GM23248 (cell line): ENCODE measurements at regions not wholly inside any gene's neighbourhood (a gene's known extent, or its start where the extent isn't known, plus 50 kb on each side); places are given as distances from the start of the nearest gene placed in this dataset.

ENCODE experiments used
- DNase-seq: peaks from one replicate; pipeline ENCODE4 v3.0.0-alpha.2; 2015
- H2AFZ ChIP-seq: fragments of 200-600 bp; sonication (generic); 2 replicates; pipeline ENCODE4 v1.6.1; 2016; ENCODE audit warnings: antibody characterized with exemption
- H3F3A ChIP-seq: fragments of 200-600 bp; sonication (generic); 2 replicates; pipeline ENCODE4 v1.6.1; 2016; ENCODE audit warnings: mild to moderate bottlenecking, antibody characterized with exemption, mixed run types; ENCODE audit not compliant: insufficient read depth
- H3K27ac ChIP-seq: fragments of 200-600 bp; sonication (generic); 2 replicates; pipeline ENCODE4 v1.5.1; 2016; ENCODE audit warnings: mild to moderate bottlenecking
- H3K27me3 ChIP-seq: fragments of 200-600 bp; sonication (generic); replicated peaks from 2 replicates; pipeline ENCODE4 v1.6.1; 2016; ENCODE audit warnings: mild to moderate bottlenecking; ENCODE audit not compliant: insufficient read depth
- H3K36me3 ChIP-seq: fragments of 200-600 bp; sonication (generic); 2 replicates; pipeline ENCODE4 v1.6.1; 2016; ENCODE audit warnings: low read depth, mild to moderate bottlenecking
- H3K4me1 ChIP-seq: fragments of 200-600 bp; sonication (generic); 2 replicates; pipeline ENCODE4 v1.6.1; 2016; ENCODE audit warnings: mild to moderate bottlenecking; ENCODE audit not compliant: insufficient read depth
- H3K4me2 ChIP-seq: fragments of 200-600 bp; sonication (generic); one replicate; pipeline ENCODE4 v1.6.1; 2016; ENCODE audit warnings: mild to moderate bottlenecking; ENCODE audit not compliant: unreplicated experiment
- H3K4me3 ChIP-seq: fragments of 200-600 bp; sonication (generic); 2 replicates; pipeline ENCODE4 v1.5.1; 2016; ENCODE audit warnings: mild to moderate bottlenecking
- H3K79me2 ChIP-seq: fragments of 200-600 bp; sonication (generic); 2 replicates; pipeline ENCODE4 v1.6.1; 2016; ENCODE audit warnings: mild to moderate bottlenecking; ENCODE audit not compliant: insufficient read depth
- H3K9ac ChIP-seq: fragments of 200-600 bp; sonication (generic); 2 replicates; pipeline ENCODE4 v1.6.1; 2016; ENCODE audit warnings: mild to moderate bottlenecking
- H3K9me2 ChIP-seq: fragments of 200-600 bp; sonication (generic); 2 replicates; pipeline ENCODE4 v1.6.1; 2016; ENCODE audit warnings: mixed run types, mild to moderate bottlenecking, moderate library complexity; ENCODE audit not compliant: insufficient read depth
- H3K9me3 ChIP-seq: fragments of 200-600 bp; sonication (generic); one replicate; pipeline ENCODE4 v1.6.1; 2017; ENCODE audit warnings: low read depth
- H4K20me1 ChIP-seq: fragments of 200-600 bp; sonication (generic); 2 replicates; pipeline ENCODE4 v1.6.0; 2016; ENCODE audit not compliant: insufficient read depth
- EZH2 ChIP-seq: fragments of 200-600 bp; sonication (generic); IDR thresholded peaks from 2 replicates; pipeline ENCODE4 v1.6.1; 2018; ENCODE audit warnings: antibody characterized with exemption, mild to moderate bottlenecking; ENCODE audit not compliant: insufficient read depth, poor library complexity, severe bottlenecking
- EZH2phosphoT487 ChIP-seq: fragments of 200-600 bp; sonication (generic); IDR thresholded peaks from 2 replicates; pipeline ENCODE4 v1.6.1; 2018; ENCODE audit warnings: antibody characterized with exemption, moderate library complexity, mild to moderate bottlenecking, low read depth; ENCODE audit not compliant: insufficient read depth
- WGBS, 2 experiments: methylation state at CpG; one replicate each; pipeline ENCODE4 v1.1.6; 2015 to 2017; ENCODE audit warnings: low lambda C conversion rate in 2 of 2, low coverage in 1 of 2; ENCODE audit errors: missing lambda C conversion rate in 2 of 2; 5-methylcytosine and 5-hydroxymethylcytosine counted together
- in situ Hi-C: fragments of 300-500 bp; cut with MboI; formaldehyde crosslinking; loops from 2 replicates; pipeline ENCODE4 v1.15.0; 2020

- in situ Hi-C loops = loop anchor here (5.0 to 25.0 kb wide), 2 partner anchors 150 to 925 kb away; partner anchors contain the start of gene KLF4
- H3K9me3 ChIP-seq = no peaks in the 10 kb centered on the region
- peak overlapping the region; percentile 100 for H3K4me2 ChIP-seq
- H3K4me3 ChIP-seq = peak overlapping the region; percentile 89
- H3K36me3 ChIP-seq = no peaks in the 10 kb centered on the region
- H3K27me3 ChIP-seq = no peaks in the 10 kb centered on the region
- no peaks in the 10 kb centered on the region for H4K20me1 ChIP-seq
- peaks cover 38% of the 10 kb centered on the region for H3K4me1 ChIP-seq
- peak; percentile 98 for DNase-seq
- H3K9ac ChIP-seq = peak overlapping the region; percentile 99
- peaks cover 40% of the 10 kb centered on the region for H3F3A ChIP-seq
- no peaks in the 10 kb centered on the region for H3K79me2 ChIP-seq
- H2AFZ ChIP-seq = peak overlapping the region; percentile 59; the same call in 1 of the 2 replicates
- WGBS, 2 experiments = 2 to 4% methylated on average over 56 to 59 of the region's 67 CpGs
- TF ChIP-seq EZH2 (no peak), EZH2phosphoT487 (no peak)
- peak overlapping the region; percentile 99 for H3K27ac ChIP-seq
- no peaks in the 10 kb centered on the region for H3K9me2 ChIP-seq
These were observed 148.2 kb upstream of the KLF4 start for GRCh38 chr9:107637421-107638420.

GRCh38 chr9:107636571-107637381, 147.2 kb upstream of the KLF4 start:
- in situ Hi-C loops = loop anchor here (5.0 to 25.0 kb wide), 2 partner anchors 149 to 926 kb away; partner anchors contain the start of gene KLF4
- Histone ChIP-seq H3K9me3 (no peaks in the 10 kb centered on the region), H3K27me3 (no peaks in the 10 kb centered on the region), H3K79me2 (no peaks in the 10 kb centered on the region), H3K9me2 (no peaks in the 10 kb centered on the region), H3K4me3 (peak overlapping the region; percentile 89), H2AFZ (0 out of 2 replicates have a peak overlapping the region, but pooled peaks have one; percentile 59), H3K36me3 (no peaks in the 10 kb centered on the region), H3K4me1 (peaks cover 38% of the 10 kb centered on the region), H3K27ac (peak overlapping the region; percentile 99), H3K4me2 (peak overlapping the region; percentile 51), H4K20me1 (no peaks in the 10 kb centered on the region), H3K9ac (peak overlapping the region; percentile 99), H3F3A (peaks cover 40% of the 10 kb centered on the region)
- TF ChIP-seq EZH2phosphoT487 (no peak), EZH2 (no peak)
- 58 to 61% methylated on average over 5 of the region's 5 CpGs for WGBS, 2 experiments
- peak; percentile 58 for DNase-seq

- 90 to 94% methylated on average over 6 of the region's 6 CpGs for WGBS, 2 experiments
- no peak overlapping the region for H2AFZ ChIP-seq
- TF ChIP-seq EZH2phosphoT487 (no peak), EZH2 (no peak)
- no peaks in the 10 kb centered on the region for H3K9me3 ChIP-seq
- H3K27me3 ChIP-seq = no peaks in the 10 kb centered on the region
- H3K4me1 ChIP-seq = peaks cover 38% of the 10 kb centered on the region
- H3K9ac ChIP-seq = no peak overlapping the region
- no peak overlapping the region for H3K4me3 ChIP-seq
- DNase-seq = no peak
- H3K9me2 ChIP-seq = no peaks in the 10 kb centered on the region
- no peak overlapping the region for H3K4me2 ChIP-seq
- H3F3A ChIP-seq = peaks cover 40% of the 10 kb centered on the region
- no peaks in the 10 kb centered on the region for H4K20me1 ChIP-seq
- no peaks in the 10 kb centered on the region for H3K79me2 ChIP-seq
- peak overlapping the region; percentile 15; the same call in 1 of the 2 replicates for H3K27ac ChIP-seq
- in situ Hi-C loops = loop anchor here (5.0 to 25.0 kb wide), 2 partner anchors 148 to 927 kb away; partner anchors contain the start of gene KLF4
- H3K36me3 ChIP-seq = no peaks in the 10 kb centered on the region
These were observed 146.2 kb upstream of the KLF4 start for GRCh38 chr9:107635803-107636174.

GRCh38 chr9:107635101-107635802, 145.7 kb upstream of the KLF4 start:
- TF ChIP-seq EZH2 (no peak), EZH2phosphoT487 (no peak)
- H3F3A ChIP-seq = peaks cover 40% of the 10 kb centered on the region
- H3K9ac ChIP-seq = no peak overlapping the region
- peak; percentile 59 for DNase-seq
- no peak overlapping the region for H3K4me3 ChIP-seq
- no peak overlapping the region for H2AFZ ChIP-seq
- H3K9me2 ChIP-seq = no peaks in the 10 kb centered on the region
- no peaks in the 10 kb centered on the region for H3K27me3 ChIP-seq
- H4K20me1 ChIP-seq = no peaks in the 10 kb centered on the region
- H3K4me2 ChIP-seq = no peak overlapping the region
- 62 to 63% methylated on average over 7 of the region's 7 CpGs for WGBS, 2 experiments
- no peaks in the 10 kb centered on the region for H3K9me3 ChIP-seq
- peaks cover 38% of the 10 kb centered on the region for H3K4me1 ChIP-seq
- in situ Hi-C loops = loop anchor here (5.0 to 25.0 kb wide), 2 partner anchors 148 to 927 kb away; partner anchors contain the start of gene KLF4
- no peaks in the 10 kb centered on the region for H3K79me2 ChIP-seq
- H3K36me3 ChIP-seq = no peaks in the 10 kb centered on the region
- H3K27ac ChIP-seq = peak overlapping the region; percentile 15; the same call in 1 of the 2 replicates
